Vagina (tissue), 2 donors: ENCODE measurements at regions not wholly inside any gene's neighbourhood (a gene's known extent, or its start where the extent isn't known, plus 50 kb on each side); places are given as distances from the start of the nearest gene placed in this dataset.
"Not testable (repeated sequence)": the region's sequence is repeated elsewhere in the genome, so short reads cannot be mapped to it uniquely, and the experiment has no call there.

ENCODE experiments used
- DNase-seq, 2 donors: peaks; one replicate each; pipeline ENCODE4 v3.0.0-alpha.2; 2017; ENCODE audit errors: extremely low spot score in 2 of 2
- H3K27ac ChIP-seq: fragments of 200-600 bp; sonication (generic); one replicate; pipeline ENCODE4 v1.5.1; 2019
- H3K27me3 ChIP-seq: fragments of 200-600 bp; sonication (generic); one replicate; pipeline ENCODE4 v1.5.1; 2019
- H3K36me3 ChIP-seq, 2 donors: fragments of 200-600 bp; sonication (generic); one replicate each; pipeline ENCODE4 v1.5.1; 2017 to 2019
- H3K4me1 ChIP-seq: fragments of 200-600 bp; sonication (generic); one replicate; pipeline ENCODE4 v1.5.1; 2019
- H3K4me3 ChIP-seq, 2 donors: fragments of 200-600 bp; sonication (generic); 1 replicate in 1 of 2; 2 replicates in 1 of 2; pipeline ENCODE4 v1.5.1; 2016 to 2019
- H3K9me3 ChIP-seq: fragments of 200-600 bp; sonication (generic); one replicate; pipeline ENCODE4 v1.5.1; 2019
- CTCF ChIP-seq, 3 experiments: fragments of 450-650 bp in 2 of 3; fragments of 200-600 bp in 1 of 3; sonication (generic) in 1 of 3; IDR thresholded peaks; one replicate each; pipeline ENCODE4 v1.5.1; 2017 to 2019; ENCODE audit warnings: antibody characterized with exemption in 3 of 3, mild to moderate bottlenecking in 2 of 3, moderate library complexity in 2 of 3
- POLR2A ChIP-seq, 2 donors: fragments of 450-650 bp; IDR thresholded peaks; one replicate each; pipeline ENCODE4 v1.6.1; 2017; ENCODE audit warnings: antibody characterized with exemption in 2 of 2, mild to moderate bottlenecking in 2 of 2, moderate library complexity in 2 of 2
- POLR2AphosphoS5 ChIP-seq, 2 donors: sonication (generic); formaldehyde crosslinking; IDR thresholded peaks; one replicate each; pipeline ENCODE4 v1.9.0; 2017; ENCODE audit warnings: antibody characterized with exemption in 2 of 2, mild to moderate bottlenecking in 2 of 2, low read depth in 1 of 2; ENCODE audit not compliant: insufficient read depth in 1 of 2
- intact Hi-C: fragments of 100-400 bp; cut with DNase I; formaldehyde crosslinking; loops from one replicate; pipeline ENCODE4 v1.15.1; 2023

GRCh38 chr1:41308520-41308919 lies 52.7 kb upstream of the FOXO6 start:
- H3K27me3 ChIP-seq, H3K9me3 ChIP-seq, intact Hi-C loops, H3K36me3 ChIP-seq, H3K4me1 ChIP-seq, DNase-seq, H3K4me3 ChIP-seq, H3K27ac ChIP-seq: not testable (repeated sequence)

- TF ChIP-seq CTCF (IDR thresholded peaks at IDR 0.05) (no peak), POLR2A (IDR thresholded peaks at IDR 0.05) (no peak), POLR2AphosphoS5 (IDR thresholded peaks at IDR 0.05; ENCODE audit: insufficient read depth in 1 of 2, low read depth in 1 of 2) (no peak)
Measured at GRCh38 chr1:41305576-41306363, 55.5 kb upstream of the FOXO6 start.

GRCh38 chr1:41296506-41296905 lies 54.4 kb upstream of the SCMH1 start:
- H3K36me3 ChIP-seq = no peaks in the 10 kb centered on the region
- peak in 1 of 2 donors; percentile 43 for DNase-seq
- no peak for TF ChIP-seq POLR2AphosphoS5 (IDR thresholded peaks at IDR 0.05; ENCODE audit: insufficient read depth in 1 of 2, low read depth in 1 of 2)
- no peak for TF ChIP-seq CTCF (IDR thresholded peaks at IDR 0.05)
- TF ChIP-seq POLR2A (IDR thresholded peaks at IDR 0.05) = no peak
- no peak overlapping the region for H3K27ac ChIP-seq
- H3K27me3 ChIP-seq = no peaks in the 10 kb centered on the region
- intact Hi-C loops = no loop called here
- H3K4me1 ChIP-seq = peaks cover 4% of the 10 kb centered on the region
- H3K9me3 ChIP-seq = no peaks in the 10 kb centered on the region
- H3K4me3 ChIP-seq = no peak overlapping the region

More at GRCh38 chr1:41305576-41306363, 55.5 kb upstream of the FOXO6 start:
- no peaks in the 10 kb centered on the region for H3K36me3 ChIP-seq
- H3K4me3 ChIP-seq = no peak overlapping the region
- H3K9me3 ChIP-seq = no peaks in the 10 kb centered on the region
- H3K4me1 ChIP-seq = no peaks in the 10 kb centered on the region
- H3K27ac ChIP-seq = no peak overlapping the region
- intact Hi-C loops = no loop called here
- DNase-seq = no peak
- H3K27me3 ChIP-seq = no peaks in the 10 kb centered on the region

GRCh38 chr1:41294216-41294615 lies 52.1 kb upstream of the SCMH1 start:
- no peaks in the 10 kb centered on the region for H3K36me3 ChIP-seq
- DNase-seq = peak in 1 of 2 donors; percentile 64
- H3K9me3 ChIP-seq = no peaks in the 10 kb centered on the region
- H3K4me3 ChIP-seq = no peak overlapping the region
- peaks cover 4% of the 10 kb centered on the region for H3K4me1 ChIP-seq
- no peaks in the 10 kb centered on the region for H3K27me3 ChIP-seq
- intact Hi-C loops = no loop called here
- no peak for TF ChIP-seq POLR2A (IDR thresholded peaks at IDR 0.05)
- no peak for TF ChIP-seq CTCF (IDR thresholded peaks at IDR 0.05)
- no peak for TF ChIP-seq POLR2AphosphoS5 (IDR thresholded peaks at IDR 0.05; ENCODE audit: insufficient read depth in 1 of 2, low read depth in 1 of 2)
- H3K27ac ChIP-seq = no peak overlapping the region

GRCh38 chr1:41293779-41294178 lies 51.7 kb upstream of the SCMH1 start:
- no peak overlapping the region for H3K27ac ChIP-seq
- peaks cover 4% of the 10 kb centered on the region for H3K4me1 ChIP-seq
- no peak overlapping the region for H3K4me3 ChIP-seq
- DNase-seq = peak in 1 of 2 donors; percentile 42
- H3K27me3 ChIP-seq = no peaks in the 10 kb centered on the region
- H3K36me3 ChIP-seq = no peaks in the 10 kb centered on the region
- intact Hi-C loops = no loop called here
- TF ChIP-seq POLR2A (IDR thresholded peaks at IDR 0.05) (no peak), CTCF (IDR thresholded peaks at IDR 0.05) (no peak), POLR2AphosphoS5 (IDR thresholded peaks at IDR 0.05; ENCODE audit: insufficient read depth in 1 of 2, low read depth in 1 of 2) (no peak)
- no peaks in the 10 kb centered on the region for H3K9me3 ChIP-seq
